Stimulated activated naive B cell treated with anti-CD40 and anti-IgM and Interleukin-4, amounts not matched to agents 10 μg/mL and 1 μg/mL and 100 μg/mL, for 72 hours (primary cell): ENCODE measurements at regions not wholly inside any gene's neighbourhood (a gene's known extent, or its start where the extent isn't known, plus 50 kb on each side); places are given as distances from the start of the nearest gene placed in this dataset.

Experiments used
- ATAC-seq, 2 donors: fragments of 150-1000 bp; cut with Tn5 transposase; replicated peaks; 2 replicates each; pipeline ENCODE4 v1.10.0; 2021; ENCODE audit warnings: moderate library complexity in 1 of 2
- DNase-seq: peaks from one replicate; pipeline ENCODE4 v3.0.0; 2021
- H3K27ac Mint-ChIP-seq: one replicate; pipeline ENCODE4 v1.8.0; 2022; ENCODE audit warnings: mild to moderate bottlenecking, mixed read lengths
- H3K27me3 Mint-ChIP-seq, 2 donors: one replicate each; pipeline ENCODE4 v1.8.0; 2022; ENCODE audit warnings: mixed read lengths in 2 of 2
- H3K36me3 Mint-ChIP-seq, 2 donors: one replicate each; pipeline ENCODE4 v1.8.0; 2022; ENCODE audit warnings: mixed read lengths in 2 of 2, mild to moderate bottlenecking in 1 of 2
- H3K4me1 Mint-ChIP-seq, 2 donors: one replicate each; pipeline ENCODE4 v1.8.0; 2022; ENCODE audit warnings: mixed read lengths in 2 of 2, mild to moderate bottlenecking in 1 of 2
- H3K4me3 Mint-ChIP-seq, 2 donors: one replicate each; pipeline ENCODE4 v1.8.0; 2022; ENCODE audit warnings: mild to moderate bottlenecking in 2 of 2, mixed read lengths in 2 of 2, moderate library complexity in 1 of 2
- H3K9me3 Mint-ChIP-seq, 2 donors: one replicate each; pipeline ENCODE4 v1.8.0; 2022; ENCODE audit warnings: mixed read lengths in 2 of 2, mild to moderate bottlenecking in 1 of 2

DNA sequence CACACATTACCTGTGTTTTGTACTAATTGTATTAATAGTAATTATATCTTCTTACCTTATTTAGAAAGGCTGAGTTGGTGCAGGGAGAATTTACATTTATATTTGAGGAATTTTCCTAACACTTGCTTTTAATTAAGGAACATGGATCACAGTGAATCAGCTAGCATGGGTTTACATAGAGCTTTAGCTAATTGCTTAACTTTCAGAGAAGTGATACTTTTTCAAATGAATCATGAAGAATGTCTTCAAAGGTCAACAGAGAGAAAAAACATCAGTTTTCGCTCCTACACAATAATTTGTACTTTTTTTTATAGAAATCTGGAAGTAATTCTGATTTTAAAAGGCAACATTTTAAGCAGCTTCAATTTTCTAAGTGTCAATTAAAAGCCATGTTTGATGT is 195.0 kb upstream of the HEY2 start:
- no peaks in the 10 kb centered on the region for H3K9me3 Mint-ChIP-seq
- no peak overlapping the region for H3K4me3 Mint-ChIP-seq
- ATAC-seq (no peak), DNase-seq (no peak)
- H3K27ac Mint-ChIP-seq: no peak overlapping the region
- H3K4me1 Mint-ChIP-seq: no peaks in the 10 kb centered on the region
- H3K36me3 Mint-ChIP-seq: no peaks in the 10 kb centered on the region
- peaks cover 8% of the 10 kb centered on the region in 2 donors for H3K27me3 Mint-ChIP-seq

DNA sequence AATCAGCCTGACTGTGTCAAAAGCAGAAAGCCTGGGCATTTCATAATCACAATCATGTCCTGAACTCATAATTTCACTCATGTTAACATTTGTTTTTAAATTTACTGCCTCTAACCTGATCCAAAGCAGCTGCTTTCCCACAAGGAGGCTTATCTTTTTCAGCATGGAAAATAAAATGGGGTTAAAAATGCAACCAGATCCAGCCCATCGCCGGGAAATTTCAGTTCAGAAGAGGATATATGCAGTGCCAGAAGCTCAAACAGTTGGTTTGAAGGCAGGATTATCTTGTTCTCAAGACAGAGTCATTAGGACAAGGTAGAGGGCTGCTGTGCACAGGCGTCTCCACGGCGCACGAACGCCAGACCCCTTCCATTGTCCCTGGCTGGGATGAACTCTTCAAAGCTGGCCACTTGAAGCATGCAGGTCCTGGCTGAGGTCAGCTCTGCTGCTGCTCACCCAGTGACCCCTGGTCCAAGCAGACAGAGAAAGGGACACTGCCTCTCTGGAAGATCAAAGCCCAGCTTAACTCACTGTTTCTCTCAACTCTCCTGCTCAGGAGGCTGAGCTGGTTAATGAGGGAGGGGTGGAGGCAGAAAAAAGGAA is 191.1 kb upstream of the HEY2 start:
- no peak overlapping the region for H3K4me3 Mint-ChIP-seq
- DNase-seq: no peak
- ATAC-seq: no peak
- H3K4me1 Mint-ChIP-seq: no peaks in the 10 kb centered on the region
- no peaks in the 10 kb centered on the region for H3K9me3 Mint-ChIP-seq
- peaks cover 5 to 15% of the 10 kb centered on the region in 2 donors for H3K27me3 Mint-ChIP-seq
- no peaks in the 10 kb centered on the region for H3K36me3 Mint-ChIP-seq
- H3K27ac Mint-ChIP-seq: no peak overlapping the region

DNA sequence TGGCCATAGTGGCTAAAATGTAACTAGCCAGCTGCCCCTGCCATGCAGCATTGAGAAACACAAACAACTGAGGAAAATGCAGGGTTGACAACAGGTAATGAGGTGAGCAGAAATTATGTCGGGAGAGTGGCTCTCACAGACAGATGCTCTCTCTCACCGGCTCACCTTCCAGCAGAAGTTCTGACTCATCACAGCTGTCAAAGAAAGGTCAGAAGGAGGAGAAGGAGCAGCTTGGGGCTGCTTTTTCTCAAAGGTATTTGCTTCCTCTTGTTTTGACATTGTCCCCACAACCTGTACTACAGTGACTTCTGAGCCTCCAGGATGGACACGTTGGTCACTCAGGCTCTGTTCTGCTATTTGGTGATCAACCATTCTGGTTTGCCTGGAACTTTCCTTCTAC is 190.5 kb upstream of the HEY2 start:
- no peaks in the 10 kb centered on the region for H3K9me3 Mint-ChIP-seq
- ATAC-seq (no peak), DNase-seq (no peak)
- H3K4me1 Mint-ChIP-seq: no peaks in the 10 kb centered on the region
- H3K27ac Mint-ChIP-seq: no peak overlapping the region
- peaks cover 5 to 15% of the 10 kb centered on the region in 2 donors for H3K27me3 Mint-ChIP-seq
- H3K36me3 Mint-ChIP-seq: no peaks in the 10 kb centered on the region
- no peak overlapping the region for H3K4me3 Mint-ChIP-seq

DNA sequence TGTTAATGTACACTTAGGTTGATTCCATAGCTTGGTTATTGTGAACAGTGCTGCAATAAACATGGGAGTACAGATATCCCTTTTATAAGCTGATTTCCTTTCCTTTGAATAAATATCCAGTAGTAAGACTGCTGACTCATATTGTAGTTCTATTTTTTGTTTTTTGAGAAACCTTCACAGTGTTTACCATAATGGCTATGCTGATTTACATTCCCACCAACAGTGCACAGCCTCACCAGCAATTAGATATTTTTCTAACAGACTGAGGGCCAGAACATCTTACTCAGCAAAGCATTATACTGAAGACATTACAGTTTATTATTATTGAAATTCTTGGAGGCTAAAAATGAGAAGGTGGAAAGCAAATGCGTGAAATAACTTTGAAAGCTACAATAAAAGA is 187.3 kb upstream of the HEY2 start:
- H3K27ac Mint-ChIP-seq: no peak overlapping the region
- peaks cover 0 to 2% of the 10 kb centered on the region in 2 donors for H3K36me3 Mint-ChIP-seq
- H3K4me1 Mint-ChIP-seq: no peaks in the 10 kb centered on the region
- no peak for ATAC-seq
- peaks cover 13 to 18% of the 10 kb centered on the region in 2 donors for H3K27me3 Mint-ChIP-seq
- DNase-seq: no peak
- H3K9me3 Mint-ChIP-seq: no peaks in the 10 kb centered on the region
- H3K4me3 Mint-ChIP-seq: no peak overlapping the region

DNA sequence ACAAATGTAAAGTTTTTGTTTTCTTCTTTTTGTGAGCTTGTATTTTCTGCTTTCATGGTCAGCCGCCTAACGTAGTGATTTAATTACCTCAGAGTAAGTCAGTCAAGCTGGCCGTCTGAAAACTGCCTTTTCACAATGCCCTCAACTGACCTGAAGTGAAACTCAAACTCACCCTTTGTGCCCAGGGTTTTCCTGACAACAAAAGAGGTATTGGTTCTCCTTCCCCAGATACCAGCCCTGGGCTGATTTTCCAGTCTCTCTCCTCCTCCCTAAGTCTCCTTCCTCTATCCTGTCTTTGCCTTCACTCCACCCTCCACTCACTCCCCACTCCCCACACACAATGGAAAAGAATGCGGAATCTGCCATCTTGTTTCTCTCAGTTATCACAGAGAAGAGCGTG is 184.5 kb upstream of the HEY2 start:
- Mint-ChIP-seq H3K4me3 (no peak overlapping the region), H3K27me3 (peaks cover 20 to 22% of the 10 kb centered on the region in 2 donors), H3K36me3 (peaks cover 0 to 2% of the 10 kb centered on the region in 2 donors), H3K4me1 (no peaks in the 10 kb centered on the region), H3K9me3 (no peaks in the 10 kb centered on the region), H3K27ac (no peak overlapping the region)
- ATAC-seq (no peak), DNase-seq (no peak)

DNA sequence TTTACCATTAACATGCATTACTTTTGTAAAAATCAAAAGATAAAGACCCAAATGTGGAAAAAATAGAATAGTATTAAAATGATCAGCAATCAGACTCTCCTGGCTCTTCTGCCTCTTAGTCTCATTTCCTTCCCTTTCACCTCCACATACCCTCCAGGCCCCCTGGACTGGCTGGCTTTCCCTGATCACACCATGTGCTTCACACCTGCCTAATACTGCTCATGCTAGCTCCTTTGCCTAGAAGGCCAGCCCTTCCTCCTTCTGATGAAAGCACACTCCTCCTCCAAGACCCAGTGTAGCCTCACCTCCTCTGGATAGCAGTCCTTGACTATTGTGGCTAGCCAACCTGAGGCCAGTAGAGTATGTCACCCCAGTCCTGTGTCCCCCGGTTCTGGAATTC is 182.0 kb upstream of the HEY2 start:
- ATAC-seq (no peak), DNase-seq (no peak)
- Mint-ChIP-seq H3K36me3 (peaks cover 0 to 2% of the 10 kb centered on the region in 2 donors), H3K4me3 (no peak overlapping the region), H3K4me1 (no peaks in the 10 kb centered on the region), H3K27ac (no peak overlapping the region), H3K9me3 (no peaks in the 10 kb centered on the region), H3K27me3 (peaks cover 20 to 22% of the 10 kb centered on the region in 2 donors)

DNA sequence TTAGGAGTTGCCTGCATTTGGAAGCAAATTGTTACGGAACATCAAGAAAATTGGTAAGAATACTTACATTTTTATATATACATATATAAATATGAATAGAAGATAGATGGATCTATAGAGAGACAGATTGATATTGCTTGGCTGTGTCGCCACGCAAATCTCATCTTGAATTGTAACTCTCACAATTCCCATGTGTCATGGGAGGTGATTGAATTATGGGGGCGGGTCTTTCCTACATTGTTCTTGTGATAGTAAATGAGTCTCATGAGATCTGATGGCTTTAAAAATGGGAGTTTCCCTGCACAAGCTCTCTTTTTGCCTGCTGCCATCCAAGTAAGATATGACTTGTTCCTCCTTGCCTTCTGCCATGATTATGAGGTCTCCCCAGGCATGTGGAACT is 180.8 kb upstream of the HEY2 start:
- peaks cover 0 to 2% of the 10 kb centered on the region in 2 donors for H3K36me3 Mint-ChIP-seq
- no peaks in the 10 kb centered on the region for H3K4me1 Mint-ChIP-seq
- DNase-seq (no peak), ATAC-seq (no peak)
- no peak overlapping the region for H3K4me3 Mint-ChIP-seq
- H3K9me3 Mint-ChIP-seq: no peaks in the 10 kb centered on the region
- peaks cover 14 to 17% of the 10 kb centered on the region in 2 donors for H3K27me3 Mint-ChIP-seq
- no peak overlapping the region for H3K27ac Mint-ChIP-seq

DNA sequence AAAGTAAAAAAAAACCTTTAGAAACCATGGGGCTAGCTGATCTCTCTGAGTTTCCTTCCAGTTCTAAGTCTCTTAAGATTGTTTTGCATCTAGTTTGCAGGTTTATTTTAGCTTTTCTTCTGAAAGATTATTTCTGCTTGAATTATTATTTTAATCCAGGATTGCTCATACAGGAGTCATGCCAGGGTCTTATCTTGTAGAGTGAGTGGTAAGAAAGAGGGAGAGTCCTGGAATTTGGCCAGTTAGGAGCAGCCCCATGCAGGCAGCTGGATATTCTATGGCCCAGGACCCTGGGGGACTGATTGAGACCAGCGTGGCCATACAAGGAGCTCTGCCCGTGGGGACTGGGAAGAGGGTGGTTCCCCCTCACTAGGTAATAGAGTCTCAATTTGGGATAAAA is 178.9 kb upstream of the HEY2 start:
- DNase-seq: no peak
- Mint-ChIP-seq H3K9me3 (no peaks in the 10 kb centered on the region), H3K4me1 (no peaks in the 10 kb centered on the region), H3K4me3 (no peak overlapping the region), H3K36me3 (no peaks in the 10 kb centered on the region), H3K27ac (no peak overlapping the region), H3K27me3 (peaks cover 11 to 14% of the 10 kb centered on the region in 2 donors)
- no peak for ATAC-seq

DNA sequence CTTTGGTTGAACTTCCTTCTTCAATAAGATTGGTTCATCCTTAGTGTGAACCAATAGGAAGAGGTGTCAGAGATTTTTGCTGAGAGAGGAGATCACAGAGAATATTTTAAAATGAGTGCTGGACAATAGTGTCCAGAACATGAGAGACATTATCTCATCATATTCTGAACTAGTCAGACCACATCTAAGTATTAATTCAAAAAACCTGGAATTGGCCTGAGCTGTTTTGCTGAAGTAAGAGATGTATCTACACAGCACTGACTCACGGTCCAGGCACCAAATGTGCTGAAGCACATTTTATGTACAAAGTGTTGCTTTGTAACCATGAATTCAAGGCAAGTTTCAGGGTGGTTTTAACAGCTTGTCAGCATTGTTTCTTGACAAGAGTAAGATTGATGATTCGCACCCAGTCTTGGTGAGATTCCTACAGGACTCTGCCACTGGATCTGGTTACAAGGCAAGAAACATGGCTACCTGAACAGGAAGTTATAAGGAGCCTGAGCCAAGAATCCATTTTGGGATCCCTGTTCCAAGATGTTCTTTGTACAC is 178.2 kb upstream of the HEY2 start:
- Mint-ChIP-seq H3K9me3 (no peaks in the 10 kb centered on the region), H3K4me3 (no peak overlapping the region), H3K27ac (no peak overlapping the region), H3K4me1 (no peaks in the 10 kb centered on the region), H3K27me3 (peaks cover 12 to 14% of the 10 kb centered on the region in 2 donors), H3K36me3 (no peaks in the 10 kb centered on the region)
- no peak for DNase-seq
- ATAC-seq: no peak

DNA sequence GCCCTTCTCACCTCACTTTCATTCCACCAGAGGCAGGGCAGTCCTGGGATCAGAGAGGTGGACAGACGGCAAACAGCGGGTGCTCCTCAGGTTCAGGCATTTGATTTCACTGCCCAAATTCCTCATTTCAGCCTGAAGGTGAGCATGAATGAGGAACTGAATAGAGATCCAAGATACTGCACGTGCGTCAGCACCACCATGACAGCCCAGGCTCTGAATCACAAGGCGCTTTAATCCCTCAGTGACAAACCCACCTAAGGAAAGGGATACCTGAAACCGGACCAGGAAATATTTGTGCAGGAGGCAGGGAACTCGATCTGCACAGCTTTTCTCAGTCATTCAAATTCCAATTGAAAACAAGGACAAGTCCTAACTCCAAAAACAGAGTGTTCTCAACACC is 174.8 kb upstream of the HEY2 start:
- H3K27me3 Mint-ChIP-seq: peaks cover 15 to 19% of the 10 kb centered on the region in 2 donors
- H3K4me3 Mint-ChIP-seq: no peak overlapping the region
- ATAC-seq (no peak), DNase-seq (no peak)
- no peaks in the 10 kb centered on the region for H3K4me1 Mint-ChIP-seq
- no peaks in the 10 kb centered on the region for H3K9me3 Mint-ChIP-seq
- no peaks in the 10 kb centered on the region for H3K36me3 Mint-ChIP-seq
- no peak overlapping the region for H3K27ac Mint-ChIP-seq

DNA sequence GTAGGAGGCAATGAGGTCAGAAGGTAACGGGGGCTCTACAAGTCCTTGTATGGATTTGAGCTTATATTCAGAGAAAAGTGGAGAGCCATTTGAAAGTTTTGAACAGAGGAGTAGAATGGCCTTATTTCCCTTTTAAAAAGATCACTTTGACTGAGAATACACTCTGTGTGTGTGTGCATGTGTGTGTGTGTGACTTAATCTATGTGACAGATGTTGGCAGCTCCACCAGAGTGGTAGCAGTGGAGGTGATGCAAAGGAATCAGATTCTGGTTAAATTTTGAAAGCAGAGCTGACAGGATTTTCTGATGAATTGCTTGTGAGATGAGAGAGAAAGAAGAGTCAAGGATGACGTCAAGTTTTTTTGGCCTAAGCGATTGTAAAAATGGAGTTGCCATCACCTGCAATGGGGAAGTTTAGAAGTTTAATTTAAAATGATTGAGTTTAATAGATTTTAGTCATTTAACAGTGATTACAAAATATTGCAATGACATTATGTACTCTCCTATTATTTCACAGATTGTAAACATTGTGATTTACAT is 172.2 kb upstream of the HEY2 start:
- no peaks in the 10 kb centered on the region for H3K4me1 Mint-ChIP-seq
- peaks cover 21% of the 10 kb centered on the region in 2 donors for H3K27me3 Mint-ChIP-seq
- no peaks in the 10 kb centered on the region for H3K36me3 Mint-ChIP-seq
- H3K9me3 Mint-ChIP-seq: no peaks in the 10 kb centered on the region
- no peak overlapping the region for H3K4me3 Mint-ChIP-seq
- DNase-seq: no peak
- H3K27ac Mint-ChIP-seq: no peak overlapping the region
- ATAC-seq: no peak

DNA sequence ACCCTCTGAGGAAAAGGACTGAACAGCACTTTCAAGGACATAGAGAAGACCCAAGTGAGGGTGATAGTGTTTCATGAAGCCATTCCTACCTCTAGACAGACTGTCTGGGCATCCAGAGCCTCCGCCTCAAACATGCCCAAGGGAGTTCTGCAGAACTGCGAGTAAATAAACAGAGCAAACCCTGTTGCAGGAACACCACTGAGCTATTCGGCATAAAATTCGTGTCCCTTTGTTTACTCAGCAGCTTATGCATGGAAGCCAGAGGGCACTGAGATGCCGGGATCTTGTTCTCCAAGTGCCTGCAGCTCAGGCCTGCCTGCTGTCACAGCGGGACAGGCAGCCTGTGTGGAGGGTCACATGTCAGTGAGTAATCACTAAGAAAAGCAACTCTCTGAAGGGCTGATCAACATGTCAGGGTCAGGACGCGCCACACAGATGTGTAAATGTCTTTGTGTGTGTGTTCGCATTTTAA is 164.9 kb upstream of the HEY2 start:
- H3K36me3 Mint-ChIP-seq: no peaks in the 10 kb centered on the region
- no peak overlapping the region for H3K27ac Mint-ChIP-seq
- H3K27me3 Mint-ChIP-seq: peaks cover 20 to 32% of the 10 kb centered on the region in 2 donors
- DNase-seq (no peak), ATAC-seq (no peak)
- no peak overlapping the region for H3K4me3 Mint-ChIP-seq
- H3K9me3 Mint-ChIP-seq: peaks cover under 1 to 4% of the 10 kb centered on the region in 2 donors
- H3K4me1 Mint-ChIP-seq: no peaks in the 10 kb centered on the region

DNA sequence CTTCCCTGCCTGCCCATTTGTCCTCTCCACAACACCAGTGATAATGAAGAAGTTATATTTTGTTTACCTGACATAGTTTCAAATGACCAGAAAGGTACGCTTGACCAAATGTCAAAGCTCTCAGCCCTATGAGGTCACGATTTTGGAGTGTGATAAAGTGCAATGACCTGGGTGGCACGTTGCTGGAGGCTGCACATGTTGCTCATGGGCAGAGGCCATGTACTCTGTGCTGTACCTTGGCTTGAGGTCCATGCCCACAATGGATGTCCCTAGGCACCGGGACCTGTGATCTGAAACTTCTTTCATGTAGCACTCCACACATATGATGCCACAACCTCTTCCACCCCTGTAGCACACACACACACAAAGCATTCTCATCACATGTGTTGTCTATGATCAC is 164.0 kb upstream of the HEY2 start:
- ATAC-seq (no peak), DNase-seq (no peak)
- Mint-ChIP-seq H3K4me1 (no peaks in the 10 kb centered on the region), H3K27ac (no peak overlapping the region), H3K27me3 (peaks cover 21 to 30% of the 10 kb centered on the region in 2 donors), H3K4me3 (no peak overlapping the region), H3K9me3 (peaks cover 3 to 6% of the 10 kb centered on the region in 2 donors), H3K36me3 (no peaks in the 10 kb centered on the region)

DNA sequence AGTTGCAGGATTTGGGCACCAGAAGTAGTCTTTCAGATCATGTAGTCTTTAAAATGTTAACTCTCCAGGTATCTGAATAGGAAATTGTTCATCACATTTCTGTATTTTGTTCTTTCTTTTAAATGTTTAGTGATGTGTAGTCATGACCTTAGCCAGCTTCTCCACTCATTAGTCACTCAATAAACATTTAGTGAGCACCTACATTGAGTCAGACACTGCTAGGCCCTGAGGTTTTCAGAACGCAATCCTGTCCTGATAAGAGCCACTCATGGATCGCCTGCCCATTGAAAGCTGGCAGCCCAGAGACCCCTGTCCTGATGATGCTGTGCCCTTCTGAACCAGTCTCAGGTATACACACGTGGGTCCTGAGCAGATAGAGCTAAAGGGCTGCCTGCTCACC is 163.4 kb upstream of the HEY2 start:
- Mint-ChIP-seq H3K4me3 (no peak overlapping the region), H3K4me1 (no peaks in the 10 kb centered on the region), H3K27ac (no peak overlapping the region), H3K27me3 (peaks cover 21 to 30% of the 10 kb centered on the region in 2 donors), H3K36me3 (no peaks in the 10 kb centered on the region), H3K9me3 (peaks cover 3 to 6% of the 10 kb centered on the region in 2 donors)
- DNase-seq: no peak
- no peak for ATAC-seq

DNA sequence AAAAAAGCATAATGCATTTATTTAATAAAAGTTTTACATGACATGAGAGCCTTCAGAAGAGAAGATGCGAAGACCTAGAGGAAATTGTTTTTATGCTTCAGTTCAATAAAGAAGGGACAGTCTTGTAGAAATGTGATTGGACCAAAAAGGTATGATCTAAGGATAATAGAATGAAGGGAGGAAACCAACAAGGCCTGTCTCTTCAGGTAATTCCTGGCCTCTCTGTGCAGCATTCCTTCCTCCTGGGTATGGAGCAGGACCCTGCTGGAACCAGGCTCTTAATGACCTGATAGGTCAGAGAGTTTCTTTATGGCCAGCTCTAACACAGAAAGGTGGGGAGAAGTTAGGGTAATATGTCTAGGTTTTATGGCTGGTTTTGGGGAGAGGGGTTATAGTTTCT is 162.8 kb upstream of the HEY2 start:
- H3K4me1 Mint-ChIP-seq: no peaks in the 10 kb centered on the region
- H3K27me3 Mint-ChIP-seq: peaks cover 21 to 30% of the 10 kb centered on the region in 2 donors
- no peak overlapping the region for H3K4me3 Mint-ChIP-seq
- ATAC-seq (no peak), DNase-seq (no peak)
- H3K9me3 Mint-ChIP-seq: peaks cover 3 to 6% of the 10 kb centered on the region in 2 donors
- H3K36me3 Mint-ChIP-seq: no peaks in the 10 kb centered on the region
- no peak overlapping the region for H3K27ac Mint-ChIP-seq
